ENCODE measurements at regions not wholly inside any gene's neighbourhood (a gene's known extent, or its start where the extent isn't known, plus 50 kb on each side); places are given as distances from the start of the nearest gene placed in this dataset.

DNA sequence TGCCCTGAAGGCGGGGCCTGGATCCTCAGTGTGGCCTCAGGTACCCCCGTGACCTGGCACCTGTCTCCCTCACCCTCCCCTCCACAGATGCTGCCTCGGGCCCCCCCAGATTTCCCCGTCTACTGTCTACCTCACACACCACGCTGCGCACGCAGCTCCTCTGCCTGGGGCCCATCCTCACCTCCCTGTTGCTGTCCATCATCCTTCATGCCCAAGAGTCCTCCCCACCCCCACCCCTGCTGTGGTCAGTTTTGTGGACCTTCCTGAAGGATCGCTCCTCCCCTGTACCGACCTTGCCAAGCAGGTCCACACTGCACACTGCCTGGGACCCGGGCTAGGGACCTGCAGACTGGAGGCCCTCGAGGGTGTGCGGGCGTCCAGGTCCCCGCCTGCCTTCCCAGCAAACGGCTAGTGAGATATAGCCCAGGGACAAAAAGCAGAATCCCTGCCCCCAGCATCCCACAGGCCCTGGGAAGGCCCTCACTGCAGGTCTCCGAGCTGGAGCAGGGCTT lies 197.4 kb upstream of the DIO3 start:
- intact Hi-C loops (cut with micrococcal nuclease): no loop called here
- H3K4me1 ChIP-seq (ENCODE audit: control insufficient read depth in 1 of 2, insufficient read depth in 2 of 2, low read length in 2 of 2): no peaks in the 10 kb centered on the region
- H2AFZ ChIP-seq (ENCODE audit: low read depth, low read length, poor library complexity, severe bottlenecking): no peak overlapping the region
- CTCF ChIA-PET: no interaction called here
- no peaks in the 10 kb centered on the region for H3K27me3 ChIP-seq (ENCODE audit: insufficient read depth, low read length)
- no peaks in the 10 kb centered on the region for H3K9me2 ChIP-seq (ENCODE audit: insufficient read depth)
- TF ChIP-seq FOSL1 (IDR thresholded peaks at IDR 0.05; ENCODE audit: low read depth): no peak
- TF ChIP-seq EGR1 (IDR thresholded peaks at IDR 0.05; ENCODE audit: low read depth): no peak
- TF ChIP-seq TCF7L2 (IDR thresholded peaks at IDR 0.05; ENCODE audit: borderline replicate concordance, extremely low read depth, insufficient read depth, insufficient read length): no peak
- TF ChIP-seq JUND (IDR thresholded peaks at IDR 0.05): no peak
- no peak for TF ChIP-seq POLR2A (IDR thresholded peaks at IDR 0.05; ENCODE audit: borderline replicate concordance, extremely low read depth, insufficient read depth, insufficient read length)
- TF ChIP-seq RAD21 (IDR thresholded peaks at IDR 0.05; ENCODE audit: low read depth): no peak
- no peak for TF ChIP-seq EZH2 (IDR thresholded peaks at IDR 0.05)
- TF ChIP-seq, protein P1, sequence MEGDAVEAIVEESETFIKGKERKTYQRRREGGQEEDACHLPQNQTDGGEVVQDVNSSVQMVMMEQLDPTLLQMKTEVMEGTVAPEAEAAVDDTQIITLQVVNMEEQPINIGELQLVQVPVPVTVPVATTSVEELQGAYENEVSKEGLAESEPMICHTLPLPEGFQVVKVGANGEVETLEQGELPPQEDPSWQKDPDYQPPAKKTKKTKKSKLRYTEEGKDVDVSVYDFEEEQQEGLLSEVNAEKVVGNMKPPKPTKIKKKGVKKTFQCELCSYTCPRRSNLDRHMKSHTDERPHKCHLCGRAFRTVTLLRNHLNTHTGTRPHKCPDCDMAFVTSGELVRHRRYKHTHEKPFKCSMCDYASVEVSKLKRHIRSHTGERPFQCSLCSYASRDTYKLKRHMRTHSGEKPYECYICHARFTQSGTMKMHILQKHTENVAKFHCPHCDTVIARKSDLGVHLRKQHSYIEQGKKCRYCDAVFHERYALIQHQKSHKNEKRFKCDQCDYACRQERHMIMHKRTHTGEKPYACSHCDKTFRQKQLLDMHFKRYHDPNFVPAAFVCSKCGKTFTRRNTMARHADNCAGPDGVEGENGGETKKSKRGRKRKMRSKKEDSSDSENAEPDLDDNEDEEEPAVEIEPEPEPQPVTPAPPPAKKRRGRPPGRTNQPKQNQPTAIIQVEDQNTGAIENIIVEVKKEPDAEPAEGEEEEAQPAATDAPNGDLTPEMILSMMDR (IDR thresholded peaks at IDR 0.05 in 2 of 3, conservative IDR thresholded peaks at IDR 0.05 in 1 of 3; ENCODE audit: borderline replicate concordance in 1 of 3, insufficient read depth in 1 of 3, low read depth in 2 of 3, low read length in 2 of 3): no peak
- TF ChIP-seq YY1 (IDR thresholded peaks at IDR 0.05; ENCODE audit: extremely low read depth, insufficient replicate concordance, low read depth, low read length): no peak
- TF ChIP-seq, protein P2, sequence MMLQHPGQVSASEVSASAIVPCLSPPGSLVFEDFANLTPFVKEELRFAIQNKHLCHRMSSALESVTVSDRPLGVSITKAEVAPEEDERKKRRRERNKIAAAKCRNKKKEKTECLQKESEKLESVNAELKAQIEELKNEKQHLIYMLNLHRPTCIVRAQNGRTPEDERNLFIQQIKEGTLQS (IDR thresholded peaks at IDR 0.05): no peak
- TF ChIP-seq SRF (IDR thresholded peaks at IDR 0.05; ENCODE audit: low read depth): no peak
- no peak overlapping the region for H3K4me2 ChIP-seq (ENCODE audit: low read length)
- no peak overlapping the region for H3K9ac ChIP-seq (ENCODE audit: low read length)
- POLR2A ChIA-PET: no interaction called here
- no peaks in the 10 kb centered on the region for H3K9me3 ChIP-seq (ENCODE audit: control insufficient read depth in 1 of 2, insufficient read depth in 1 of 2, low read depth in 1 of 2, low read length in 2 of 2)
- H3K27ac ChIP-seq (ENCODE audit: low read depth, low read length): no peak overlapping the region
- H3K79me2 ChIP-seq (ENCODE audit: insufficient read depth, low read length): no peaks in the 10 kb centered on the region
- no peaks in the 10 kb centered on the region for H4K20me1 ChIP-seq (ENCODE audit: insufficient read depth)
- RAD21 ChIA-PET (ENCODE audit: low non-redundant PET in 1 of 2, low total read pairs in 2 of 2, uncharacterized antibody in 2 of 2, unreplicated experiment in 2 of 2): no interaction called here
- ATAC-seq: no peak
- no peak for DNase-seq (ENCODE audit: low read depth, low spot score)
- BruUV-seq (replicated peaks): no TSS peak
- no peak overlapping the region for H3K4me3 ChIP-seq (replicated peaks in 1 of 2; ENCODE audit: low read depth in 1 of 2, low read length in 2 of 2)
- H3K36me3 ChIP-seq (ENCODE audit: control insufficient read depth in 1 of 2, insufficient read depth in 2 of 2, low read length in 2 of 2): no peaks in the 10 kb centered on the region
